ENCODE measurements at regions not wholly inside any gene's neighbourhood (a gene's known extent, or its start where the extent isn't known, plus 50 kb on each side); places are given as distances from the start of the nearest gene placed in this dataset.

DNA sequence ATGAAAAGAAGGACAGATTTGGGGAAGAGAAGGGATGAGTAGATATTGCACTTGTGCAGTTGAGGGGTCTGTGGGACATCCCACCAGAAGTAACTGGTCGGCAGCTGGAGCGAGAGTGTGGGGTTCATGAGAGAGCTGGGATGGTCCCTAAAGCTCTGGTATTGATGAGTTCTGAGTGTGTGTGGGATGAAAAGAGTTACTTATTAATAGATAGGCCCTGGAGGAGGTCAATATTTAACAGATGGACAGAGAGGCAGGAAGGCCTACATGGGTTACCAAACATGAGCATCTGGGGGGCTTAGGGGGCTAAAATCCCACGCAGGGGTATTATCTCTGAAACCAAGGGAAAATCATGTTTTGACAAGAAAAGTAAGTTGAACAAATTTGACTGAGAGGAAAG lies 95.7 kb upstream of the SFMBT2 start (continued):
- TF ChIP-seq ZNF180 (CRISPR knock-in tag; IDR thresholded peaks at IDR 0.05; ENCODE audit: borderline replicate concordance, low read depth) (no peak), ZNF230 (CRISPR knock-in tag; IDR thresholded peaks at IDR 0.05) (no peak), ZNF572 (CRISPR knock-in tag; IDR thresholded peaks at IDR 0.05) (no peak)

DNA sequence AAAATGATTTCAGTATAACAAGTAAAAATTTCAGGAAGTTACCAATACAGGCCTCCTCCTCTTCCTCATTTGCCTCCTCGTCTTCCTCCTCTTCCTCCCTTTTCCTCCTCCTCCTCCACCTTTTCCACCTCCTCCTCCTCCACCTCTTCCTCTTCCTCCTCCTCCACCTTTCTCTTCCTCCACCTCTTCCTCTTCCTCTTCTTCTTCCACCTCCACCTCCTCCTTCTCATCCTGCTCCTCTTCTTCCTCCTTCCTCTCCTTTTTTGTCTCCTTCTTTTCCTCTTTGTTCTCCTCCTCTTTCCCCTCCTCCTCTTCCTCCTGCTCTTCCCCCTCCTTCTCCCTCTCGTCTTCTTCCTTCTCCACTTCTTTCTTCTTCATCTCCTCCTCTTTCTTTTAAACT lies 94.4 kb upstream of the SFMBT2 start:
- Histone ChIP-seq H3K9me3 (ENCODE audit: low read length) (no peaks in the 10 kb centered on the region), H4K20me1 (ENCODE audit: insufficient read depth, low read length) (no peaks in the 10 kb centered on the region), H2AFZ (ENCODE audit: low read length) (no peak overlapping the region), H3K4me3 (replicated peaks in 1 of 3; ENCODE audit: insufficient read depth in 1 of 3, low read depth in 2 of 3, low read length in 3 of 3) (no peak overlapping the region), H3K79me2 (ENCODE audit: insufficient read depth, low read length) (no peaks in the 10 kb centered on the region), H3K9ac (ENCODE audit: insufficient read depth, low read depth, low read length) (no peak overlapping the region), H3K4me2 (ENCODE audit: low read depth, low read length) (no peak overlapping the region), H3K27me3 (ENCODE audit: control insufficient read depth in 1 of 2, insufficient read depth in 2 of 2, low read length in 2 of 2) (peaks cover 0 to 13% of the 10 kb centered on the region in 2 experiments; a peak in 2 of 5 replicates), H3K4me1 (ENCODE audit: insufficient read depth, low read length) (peaks cover 20% of the 10 kb centered on the region), H3K36me3 (replicated peaks in 1 of 2; ENCODE audit: control insufficient read depth in 1 of 2, insufficient read depth in 2 of 2, low read length in 2 of 2) (no peaks in the 10 kb centered on the region), H3K27ac (ENCODE audit: extremely low read length, insufficient read depth, low read length) (no peak overlapping the region)
- DNase-seq (ENCODE audit: low spot score) = no peak
- POLR2A ChIA-PET = no interaction called here
- in situ Hi-C loops (cut with HindIII; ENCODE audit: extremely low pct_ligation_motif_present, low pct_unique_long_range_greater_than_20kb) = no loop called here
- no peak for FAIRE-seq
- 3% methylated on average over 2 of the region's 2 CpGs for WGBS (ENCODE audit: low lambda C conversion rate)
- no peak for ATAC-seq
- CTCF ChIA-PET (ENCODE audit: low intra/inter-chr PET ratio, low total read pairs) = no interaction called here
- intact Hi-C loops (cut with micrococcal nuclease; ENCODE audit: unreplicated experiment) = no loop called here
- no TSS peak for BruUV-seq (replicated peaks)
- TF ChIP-seq, protein P1, sequence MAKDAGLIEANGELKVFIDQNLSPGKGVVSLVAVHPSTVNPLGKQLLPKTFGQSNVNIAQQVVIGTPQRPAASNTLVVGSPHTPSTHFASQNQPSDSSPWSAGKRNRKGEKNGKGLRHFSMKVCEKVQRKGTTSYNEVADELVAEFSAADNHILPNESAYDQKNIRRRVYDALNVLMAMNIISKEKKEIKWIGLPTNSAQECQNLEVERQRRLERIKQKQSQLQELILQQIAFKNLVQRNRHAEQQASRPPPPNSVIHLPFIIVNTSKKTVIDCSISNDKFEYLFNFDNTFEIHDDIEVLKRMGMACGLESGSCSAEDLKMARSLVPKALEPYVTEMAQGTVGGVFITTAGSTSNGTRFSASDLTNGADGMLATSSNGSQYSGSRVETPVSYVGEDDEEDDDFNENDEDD (CRISPR knock-in tag; IDR thresholded peaks at IDR 0.05; ENCODE audit: borderline replicate concordance) = no peak
- no peak for TF ChIP-seq PAF1 (CRISPR knock-in tag; IDR thresholded peaks at IDR 0.05)
- TF ChIP-seq ZNF556 (CRISPR knock-in tag; IDR thresholded peaks at IDR 0.05; ENCODE audit: borderline replicate concordance) = no peak
- TF ChIP-seq, protein P2, sequence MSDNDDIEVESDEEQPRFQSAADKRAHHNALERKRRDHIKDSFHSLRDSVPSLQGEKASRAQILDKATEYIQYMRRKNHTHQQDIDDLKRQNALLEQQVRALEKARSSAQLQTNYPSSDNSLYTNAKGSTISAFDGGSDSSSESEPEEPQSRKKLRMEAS (IDR thresholded peaks at IDR 0.05) = no peak
- TF ChIP-seq ZSCAN25 (CRISPR knock-in tag; IDR thresholded peaks at IDR 0.05) = no peak
- no peak for TF ChIP-seq RXRA (CRISPR knock-in tag; IDR thresholded peaks at IDR 0.05)
- no peak for TF ChIP-seq YY1 (IDR thresholded peaks at IDR 0.05; ENCODE audit: insufficient read depth, insufficient replicate concordance, low read depth, low read length)
- no peak for TF ChIP-seq HNRNPLL (IDR thresholded peaks at IDR 0.05; ENCODE audit: low read depth, low read length, poor library complexity, severe bottlenecking)
- TF ChIP-seq POLR2A (IDR thresholded peaks at IDR 0.05; ENCODE audit: insufficient read depth in 1 of 2, low read depth in 2 of 2, low read length in 2 of 2) = no peak
- no peak for TF ChIP-seq ZNF138 (CRISPR knock-in tag; IDR thresholded peaks at IDR 0.05; ENCODE audit: low read depth)
- TF ChIP-seq, protein P3, sequence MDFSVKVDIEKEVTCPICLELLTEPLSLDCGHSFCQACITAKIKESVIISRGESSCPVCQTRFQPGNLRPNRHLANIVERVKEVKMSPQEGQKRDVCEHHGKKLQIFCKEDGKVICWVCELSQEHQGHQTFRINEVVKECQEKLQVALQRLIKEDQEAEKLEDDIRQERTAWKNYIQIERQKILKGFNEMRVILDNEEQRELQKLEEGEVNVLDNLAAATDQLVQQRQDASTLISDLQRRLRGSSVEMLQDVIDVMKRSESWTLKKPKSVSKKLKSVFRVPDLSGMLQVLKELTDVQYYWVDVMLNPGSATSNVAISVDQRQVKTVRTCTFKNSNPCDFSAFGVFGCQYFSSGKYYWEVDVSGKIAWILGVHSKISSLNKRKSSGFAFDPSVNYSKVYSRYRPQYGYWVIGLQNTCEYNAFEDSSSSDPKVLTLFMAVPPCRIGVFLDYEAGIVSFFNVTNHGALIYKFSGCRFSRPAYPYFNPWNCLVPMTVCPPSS (IDR thresholded peaks at IDR 0.05) = no peak
- no peak for TF ChIP-seq JARID2 (CRISPR knock-in tag; IDR thresholded peaks at IDR 0.05; ENCODE audit: insufficient replicate concordance)
- TF ChIP-seq TAF1 (CRISPR knock-in tag; IDR thresholded peaks at IDR 0.05) = no peak

All from HepG2 (cell line).